Neural cell (in vitro differentiated cells): ENCODE measurements at regions not wholly inside any gene's neighbourhood (a gene's known extent, or its start where the extent isn't known, plus 50 kb on each side); places are given as distances from the start of the nearest gene placed in this dataset.

Experiments
- CTCF ChIP-seq: fragments of 450-650 bp; IDR thresholded peaks from 2 replicates; pipeline ENCODE4 v1.5.1; 2014; ENCODE audit warnings: antibody characterized with exemption, mild to moderate bottlenecking, moderate library complexity; ENCODE audit not compliant: poor library complexity, severe bottlenecking
- EP300 ChIP-seq: fragments of 450-650 bp; conservative IDR thresholded peaks from 2 replicates; pipeline ENCODE4 v1.6.1; 2014; ENCODE audit warnings: antibody characterized with exemption, mild to moderate bottlenecking, moderate library complexity; ENCODE audit not compliant: poor library complexity, severe bottlenecking
- EZH2 ChIP-seq: fragments of 200-600, 300-800 bp; shearing (Covaris generic), sonication (generic); IDR thresholded peaks from 2 replicates; pipeline ENCODE4 v1.6.1; 2014; ENCODE audit warnings: antibody characterized with exemption, low read length, borderline replicate concordance, mild to moderate bottlenecking; ENCODE audit not compliant: insufficient read depth, poor library complexity, severe bottlenecking
- RAD21 ChIP-seq: fragments of 450-650 bp; conservative IDR thresholded peaks from 2 replicates; pipeline ENCODE4 v1.6.1; 2014; ENCODE audit warnings: antibody characterized with exemption, mild to moderate bottlenecking, moderate library complexity

GRCh38 chr5:68973696-68974095, 120.1 kb upstream of the SLC30A5 start:
- no peak for TF ChIP-seq EP300
- no peak for TF ChIP-seq EZH2
- no peak for TF ChIP-seq CTCF
- no peak for TF ChIP-seq RAD21
